Right atrium auricular region (tissue), 2 donors: ENCODE measurements at regions not wholly inside any gene's neighbourhood (a gene's known extent, or its start where the extent isn't known, plus 50 kb on each side); places are given as distances from the start of the nearest gene placed in this dataset.

Experiments
- DNase-seq: peaks from one replicate; pipeline ENCODE4 v3.0.0-alpha.2; 2019; ENCODE audit warnings: low spot score
- H3K27ac ChIP-seq, 2 donors: fragments of 200-600 bp; sonication (generic); 1 replicate in 1 of 2; 2 replicates in 1 of 2; pipeline ENCODE4 v1.5.1; 2016 to 2019
- H3K27me3 ChIP-seq, 2 donors: fragments of 200-600 bp; sonication (generic); one replicate each; pipeline versions ENCODE4 v1.5.1 to v1.6.0; 2017 to 2019
- H3K36me3 ChIP-seq: fragments of 200-600 bp; sonication (generic); one replicate; pipeline ENCODE4 v1.5.1; 2016
- H3K4me1 ChIP-seq, 2 donors: fragments of 200-600 bp; sonication (generic); one replicate each; pipeline versions ENCODE4 v1.5.1 to v1.6.0; 2017 to 2019
- H3K4me3 ChIP-seq, 2 donors: fragments of 200-600 bp; sonication (generic); 1 replicate in 1 of 2; 2 replicates in 1 of 2; pipeline ENCODE4 v1.5.1; 2017 to 2019; ENCODE audit warnings: mild to moderate bottlenecking in 1 of 2, moderate library complexity in 1 of 2
- H3K9me3 ChIP-seq, 2 donors: fragments of 200-600 bp; sonication (generic); one replicate each; pipeline ENCODE4 v1.5.1; 2019
- CTCF ChIP-seq, 2 donors: fragments of 200-600 bp; sonication (generic); IDR thresholded peaks; one replicate each; pipeline ENCODE4 v1.5.1; 2019; ENCODE audit warnings: antibody characterized with exemption in 2 of 2

- TF ChIP-seq CTCF (IDR thresholded peaks at IDR 0.05) = no peak
- Histone ChIP-seq H3K4me1 (no peaks in the 10 kb centered on the region), H3K9me3 (no peaks in the 10 kb centered on the region), H3K4me3 (no peak overlapping the region), H3K27me3 (no peaks in the 10 kb centered on the region), H3K27ac (no peak overlapping the region), H3K36me3 (no peaks in the 10 kb centered on the region)
- no peak for DNase-seq
Observed at GRCh38 chr1:2894381-2895041, 93.0 kb upstream of the TTC34 start.

- no peaks in the 10 kb centered on the region for H3K36me3 ChIP-seq
- H3K4me3 ChIP-seq = no peak overlapping the region
- H3K27ac ChIP-seq = no peak overlapping the region
- H3K9me3 ChIP-seq = no peaks in the 10 kb centered on the region
- no peak for TF ChIP-seq CTCF (IDR thresholded peaks at IDR 0.05)
- no peak for DNase-seq
- no peaks in the 10 kb centered on the region for H3K4me1 ChIP-seq
- no peaks in the 10 kb centered on the region for H3K27me3 ChIP-seq
Observed at GRCh38 chr1:2896824-2897223, 95.3 kb upstream of the TTC34 start.

GRCh38 chr1:2903226-2903625 lies 101.7 kb upstream of the TTC34 start:
- H3K36me3 ChIP-seq = no peaks in the 10 kb centered on the region
- no peaks in the 10 kb centered on the region for H3K9me3 ChIP-seq
- no peak overlapping the region for H3K4me3 ChIP-seq
- H3K27ac ChIP-seq = no peak overlapping the region
- no peak for DNase-seq
- TF ChIP-seq CTCF (IDR thresholded peaks at IDR 0.05) = no peak
- no peaks in the 10 kb centered on the region for H3K27me3 ChIP-seq
- no peaks in the 10 kb centered on the region for H3K4me1 ChIP-seq

GRCh38 chr1:2904191-2904590 lies 102.7 kb upstream of the TTC34 start:
- Histone ChIP-seq H3K4me3 (no peak overlapping the region), H3K27ac (no peak overlapping the region), H3K4me1 (no peaks in the 10 kb centered on the region), H3K36me3 (no peaks in the 10 kb centered on the region), H3K27me3 (no peaks in the 10 kb centered on the region), H3K9me3 (no peaks in the 10 kb centered on the region)
- no peak for TF ChIP-seq CTCF (IDR thresholded peaks at IDR 0.05)
- no peak for DNase-seq

GRCh38 chr1:2905356-2905755 lies 103.9 kb upstream of the TTC34 start:
- H3K4me3 ChIP-seq = no peak overlapping the region
- no peak overlapping the region for H3K27ac ChIP-seq
- H3K36me3 ChIP-seq = no peaks in the 10 kb centered on the region
- DNase-seq = no peak
- no peaks in the 10 kb centered on the region for H3K4me1 ChIP-seq
- H3K9me3 ChIP-seq = no peaks in the 10 kb centered on the region
- TF ChIP-seq CTCF (IDR thresholded peaks at IDR 0.05) = no peak
- H3K27me3 ChIP-seq = no peaks in the 10 kb centered on the region

GRCh38 chr1:2906085-2906484 lies 104.6 kb upstream of the TTC34 start:
- no peak for TF ChIP-seq CTCF (IDR thresholded peaks at IDR 0.05)
- Histone ChIP-seq H3K9me3 (no peaks in the 10 kb centered on the region), H3K36me3 (no peaks in the 10 kb centered on the region), H3K27ac (no peak overlapping the region), H3K4me3 (no peak overlapping the region), H3K27me3 (no peaks in the 10 kb centered on the region), H3K4me1 (no peaks in the 10 kb centered on the region)
- no peak for DNase-seq
